BLaER1 treated with 17β-estradiol and CSF1 and Interleukin-3, amounts not matched to agents 10 nM and 100 nM (cell line): ENCODE measurements at regions not wholly inside any gene's neighbourhood (a gene's known extent, or its start where the extent isn't known, plus 50 kb on each side); places are given as distances from the start of the nearest gene placed in this dataset.

Experiments used
- H3K27ac ChIP-seq, 11 experiments: shearing (Covaris generic); formaldehyde crosslinking; 2 replicates each; pipeline ENCODE4 v1.8.1; 2022
- H3K27me3 ChIP-seq, 11 experiments: shearing (Covaris generic); formaldehyde crosslinking; 2 replicates each; pipeline ENCODE4 v1.8.1; 2022
- H3K36me3 ChIP-seq, 11 experiments: shearing (Covaris generic); formaldehyde crosslinking; 2 replicates each; pipeline ENCODE4 v1.8.1; 2022
- H3K4me1 ChIP-seq, 10 experiments: shearing (Covaris generic); formaldehyde crosslinking; 2 replicates each; pipeline ENCODE4 v1.8.1; 2022
- H3K4me2 ChIP-seq, 11 experiments: shearing (Covaris generic); formaldehyde crosslinking; 2 replicates each; pipeline ENCODE4 v1.8.1; 2022
- H3K4me3 ChIP-seq, 10 experiments: shearing (Covaris generic); formaldehyde crosslinking; 2 replicates each; pipeline ENCODE4 v1.8.1; 2022
- H3K9ac ChIP-seq, 11 experiments: shearing (Covaris generic); formaldehyde crosslinking; 2 replicates each; pipeline ENCODE4 v1.8.1; 2022
- H3K9me3 ChIP-seq, 11 experiments: shearing (Covaris generic); formaldehyde crosslinking; replicated peaks in 1 of 11; 2 replicates each; pipeline ENCODE4 v1.8.1; 2022
- H4K20me1 ChIP-seq, 11 experiments: shearing (Covaris generic); formaldehyde crosslinking; 2 replicates each; pipeline ENCODE4 v1.8.1; 2022
- Cebpa-rat ChIP-seq, 11 experiments: shearing (Covaris generic); IDR thresholded peaks; 2 replicates each; pipeline ENCODE4 v1.8.1; 2022

DNA sequence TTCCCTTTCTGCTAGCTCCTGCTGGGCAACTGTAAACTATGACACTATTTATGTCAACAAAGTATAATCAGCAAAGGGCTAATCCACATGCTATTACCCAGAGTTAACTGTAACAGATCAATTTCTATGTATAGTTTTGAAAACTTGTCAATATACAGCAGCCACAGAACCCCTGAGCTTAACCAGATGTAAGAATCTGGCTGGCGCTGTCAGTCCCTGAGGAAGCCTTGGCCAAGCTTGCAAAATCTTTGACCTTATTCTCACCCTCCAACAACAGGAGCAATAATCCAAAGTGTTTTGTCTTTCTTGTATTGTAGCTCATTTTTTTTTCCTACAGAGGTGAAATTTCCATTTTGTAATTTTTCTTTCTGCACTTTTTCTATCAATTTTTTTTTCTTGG lies 1230.1 kb upstream of the SLC10A2 start:
- no peaks in the 10 kb centered on the region for H4K20me1 ChIP-seq
- H3K9ac ChIP-seq: no peak overlapping the region
- H3K4me2 ChIP-seq: peak overlapping the region in 7 of 11 experiments; percentile 52 to 78 (median 60); a peak in 14 of 22 replicates
- no peaks in the 10 kb centered on the region for H3K27me3 ChIP-seq
- H3K4me1 ChIP-seq: peaks cover 6 to 49% (median 40%) of the 10 kb centered on the region in 10 experiments; a peak in 18 of 20 replicates
- H3K36me3 ChIP-seq: no peaks in the 10 kb centered on the region
- no peaks in the 10 kb centered on the region for H3K9me3 ChIP-seq
- H3K27ac ChIP-seq: peak overlapping the region in 1 of 11 experiments; percentile 7; a peak in 1 of 22 replicates
- H3K4me3 ChIP-seq: no peak overlapping the region
- TF ChIP-seq Cebpa-rat (IDR thresholded peaks at IDR 0.05): no peak

- Histone ChIP-seq H3K27ac (0 out of 22 replicates have a peak overlapping the region, but pooled peaks of 1 of the 11 experiments have one; percentile 10), H3K4me2 (peak overlapping the region in 9 of 11 experiments; percentile 6 to 78 (median 55); a peak in 17 of 22 replicates)
Measured at GRCh38 chr13:104295537-104295936, 1229.3 kb upstream of the SLC10A2 start.

DNA sequence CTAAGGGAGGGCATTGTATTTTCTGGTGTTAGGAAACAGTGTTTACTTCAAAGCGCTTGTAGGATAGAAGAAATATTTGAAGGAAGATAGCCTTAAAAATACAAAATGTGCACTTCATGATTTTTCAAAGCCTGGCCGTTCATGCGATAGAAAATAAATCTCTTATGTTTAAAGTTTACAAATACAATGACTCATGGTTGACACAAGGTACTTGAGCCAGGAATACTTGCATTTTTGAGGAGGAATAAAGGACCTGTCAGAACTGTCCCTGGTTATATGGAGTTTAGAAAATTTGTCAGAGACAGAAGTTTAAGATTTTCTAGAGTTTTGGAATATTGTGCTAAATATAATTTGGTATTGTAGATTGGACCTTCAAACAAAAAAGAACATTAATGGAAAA lies 1223.2 kb upstream of the SLC10A2 start:
- Histone ChIP-seq H3K9ac (no peak overlapping the region), H4K20me1 (no peaks in the 10 kb centered on the region), H3K36me3 (no peaks in the 10 kb centered on the region), H3K9me3 (no peaks in the 10 kb centered on the region), H3K4me3 (no peak overlapping the region), H3K27me3 (no peaks in the 10 kb centered on the region), H3K4me1 (peaks cover 0 to 32% (median 19%) of the 10 kb centered on the region in 10 experiments; a peak in 14 of 20 replicates), H3K4me2 (no peak overlapping the region), H3K27ac (no peak overlapping the region)
- TF ChIP-seq Cebpa-rat (IDR thresholded peaks at IDR 0.05): no peak

More at GRCh38 chr13:104295537-104295936, 1229.3 kb upstream of the SLC10A2 start:
- Histone ChIP-seq H3K9ac (no peak overlapping the region), H3K27me3 (no peaks in the 10 kb centered on the region), H3K36me3 (no peaks in the 10 kb centered on the region), H4K20me1 (no peaks in the 10 kb centered on the region), H3K9me3 (no peaks in the 10 kb centered on the region), H3K4me3 (peak overlapping the region in 1 of 10 experiments; percentile 4; a peak in 1 of 20 replicates), H3K4me1 (peaks cover 6 to 49% (median 40%) of the 10 kb centered on the region in 10 experiments; a peak in 18 of 20 replicates)
- TF ChIP-seq Cebpa-rat (IDR thresholded peaks at IDR 0.05): no peak

GRCh38 chr13:104288496-104288895 lies 1222.3 kb upstream of the SLC10A2 start:
- Histone ChIP-seq H3K9ac (no peak overlapping the region), H3K4me1 (peaks cover 0 to 23% (median 11%) of the 10 kb centered on the region in 10 experiments; a peak in 9 of 20 replicates), H3K36me3 (no peaks in the 10 kb centered on the region), H3K27ac (no peak overlapping the region), H3K4me3 (no peak overlapping the region), H3K9me3 (no peaks in the 10 kb centered on the region), H3K4me2 (no peak overlapping the region), H4K20me1 (no peaks in the 10 kb centered on the region), H3K27me3 (no peaks in the 10 kb centered on the region)
- no peak for TF ChIP-seq Cebpa-rat (IDR thresholded peaks at IDR 0.05)

DNA sequence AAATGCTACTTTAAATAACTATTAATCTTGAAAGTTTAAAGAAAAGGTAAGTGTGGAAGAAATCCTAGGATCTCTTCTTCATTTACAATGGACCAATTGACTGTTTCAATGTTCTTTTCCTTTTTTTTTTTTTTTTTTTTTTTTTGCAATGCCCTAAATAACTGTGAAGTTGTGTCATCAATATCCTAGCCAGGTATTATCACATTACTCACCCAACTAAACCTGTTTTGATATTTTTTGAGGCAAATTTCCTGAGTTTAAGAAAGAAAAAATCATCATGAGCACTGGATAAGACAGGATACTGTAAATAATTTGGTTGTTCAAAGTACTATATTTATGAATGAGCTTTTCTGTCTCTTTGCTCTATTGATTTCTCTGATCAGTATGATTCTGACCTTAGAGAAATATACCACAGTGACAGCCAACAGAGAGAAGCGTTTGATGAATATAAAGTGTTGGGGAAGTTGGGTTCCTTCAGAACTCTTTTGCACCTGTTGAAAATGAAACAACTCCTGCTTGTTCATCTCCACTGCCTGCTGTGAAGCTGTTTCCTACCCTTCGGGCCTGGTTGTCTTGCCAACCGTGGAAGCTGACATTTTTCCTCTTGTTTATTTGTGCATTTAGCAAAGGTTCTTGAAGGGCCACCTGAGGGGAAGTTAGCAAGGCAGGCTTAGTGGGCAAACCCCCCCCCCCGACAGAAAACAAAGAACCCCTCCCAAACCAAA lies 1220.5 kb upstream of the SLC10A2 start:
- H3K4me2 ChIP-seq: peak overlapping the region in 7 of 11 experiments; percentile 23 to 67 (median 43); a peak in 12 of 22 replicates
- H3K9ac ChIP-seq: no peak overlapping the region
- TF ChIP-seq Cebpa-rat (IDR thresholded peaks at IDR 0.05): no peak
- H3K36me3 ChIP-seq: no peaks in the 10 kb centered on the region
- no peaks in the 10 kb centered on the region for H3K9me3 ChIP-seq
- H3K27ac ChIP-seq: no peak overlapping the region
- no peaks in the 10 kb centered on the region for H3K27me3 ChIP-seq
- H4K20me1 ChIP-seq: no peaks in the 10 kb centered on the region
- H3K4me1 ChIP-seq: peaks cover 0 to 17% (median 7%) of the 10 kb centered on the region in 10 experiments; a peak in 9 of 20 replicates
- H3K4me3 ChIP-seq: no peak overlapping the region

- no peak for TF ChIP-seq Cebpa-rat (IDR thresholded peaks at IDR 0.05)
- Histone ChIP-seq H3K9ac (no peak overlapping the region), H3K4me1 (peaks cover 0 to 10% (median 3%) of the 10 kb centered on the region in 10 experiments; a peak in 9 of 20 replicates), H3K27ac (no peak overlapping the region), H3K27me3 (no peaks in the 10 kb centered on the region), H4K20me1 (no peaks in the 10 kb centered on the region), H3K4me3 (no peak overlapping the region), H3K36me3 (no peaks in the 10 kb centered on the region), H3K9me3 (peaks cover 0 to 7% (median 6%) of the 10 kb centered on the region in 11 experiments; a peak in 12 of 22 replicates), H3K4me2 (no peak overlapping the region)
Measured at GRCh38 chr13:104281910-104282309, 1215.7 kb upstream of the SLC10A2 start.

DNA sequence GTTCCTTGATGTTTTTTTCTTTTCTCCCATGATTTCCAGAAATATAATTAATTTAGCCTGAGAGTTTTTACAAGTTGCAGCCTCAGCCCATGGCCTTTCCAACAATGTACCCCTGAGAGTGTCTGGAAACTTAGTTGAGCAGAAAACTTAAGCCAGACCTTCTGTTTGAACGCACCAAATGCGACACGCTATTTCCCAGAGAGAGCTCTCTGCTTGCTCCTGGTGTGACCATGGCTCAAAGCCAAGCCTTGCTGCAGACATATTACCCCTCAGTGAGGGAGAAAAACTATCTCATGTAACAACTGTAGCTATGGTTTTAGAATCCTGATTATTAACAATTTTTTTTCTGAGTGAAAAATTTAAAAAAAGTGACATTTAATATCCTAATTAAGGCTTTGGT lies 1204.5 kb upstream of the SLC10A2 start:
- Histone ChIP-seq H3K9me3 (no peaks in the 10 kb centered on the region), H3K27ac (no peak overlapping the region), H3K4me3 (no peak overlapping the region), H3K4me2 (no peak overlapping the region), H4K20me1 (no peaks in the 10 kb centered on the region), H3K9ac (no peak overlapping the region), H3K27me3 (no peaks in the 10 kb centered on the region), H3K4me1 (no peaks in the 10 kb centered on the region), H3K36me3 (no peaks in the 10 kb centered on the region)
- TF ChIP-seq Cebpa-rat (IDR thresholded peaks at IDR 0.05): no peak

DNA sequence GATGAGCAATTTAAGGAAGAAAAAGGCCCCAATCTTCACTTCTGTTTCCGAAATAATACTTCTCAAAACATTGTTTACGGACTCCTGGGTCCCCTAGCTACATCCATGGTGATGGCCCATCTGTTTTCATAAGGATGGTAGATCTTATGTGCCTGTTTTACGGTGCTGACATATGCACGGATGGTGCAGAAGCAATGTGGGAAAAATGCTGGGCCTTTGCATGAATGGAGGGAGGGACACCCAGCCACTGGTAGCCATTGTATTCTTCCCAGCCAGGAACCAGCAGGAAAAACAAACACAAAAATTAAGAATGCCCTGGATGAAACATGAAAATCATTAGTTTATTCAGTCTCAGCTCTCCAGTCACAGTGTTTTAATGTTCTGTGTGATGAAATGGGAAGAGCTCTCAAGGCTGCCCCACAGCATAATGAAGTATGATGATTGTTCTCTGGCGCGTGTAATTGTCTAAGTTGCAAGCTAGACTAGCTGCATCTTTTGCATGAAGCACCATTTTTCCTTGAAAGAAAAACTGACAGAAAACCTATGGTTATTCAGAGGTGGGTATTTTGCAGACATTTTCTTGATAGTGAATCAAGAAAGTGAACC lies 1201.1 kb upstream of the SLC10A2 start:
- no peaks in the 10 kb centered on the region for H3K9me3 ChIP-seq
- H3K9ac ChIP-seq: no peak overlapping the region
- H3K4me1 ChIP-seq: no peaks in the 10 kb centered on the region
- H3K36me3 ChIP-seq: no peaks in the 10 kb centered on the region
- H4K20me1 ChIP-seq: no peaks in the 10 kb centered on the region
- H3K4me3 ChIP-seq: no peak overlapping the region
- no peaks in the 10 kb centered on the region for H3K27me3 ChIP-seq
- H3K27ac ChIP-seq: no peak overlapping the region
- no peak for TF ChIP-seq Cebpa-rat (IDR thresholded peaks at IDR 0.05)
- no peak overlapping the region for H3K4me2 ChIP-seq

- Histone ChIP-seq H3K4me1 (no peaks in the 10 kb centered on the region), H3K36me3 (no peaks in the 10 kb centered on the region), H4K20me1 (no peaks in the 10 kb centered on the region), H3K4me3 (no peak overlapping the region), H3K9me3 (no peaks in the 10 kb centered on the region), H3K9ac (no peak overlapping the region), H3K27ac (no peak overlapping the region), H3K4me2 (no peak overlapping the region), H3K27me3 (no peaks in the 10 kb centered on the region)
- no peak for TF ChIP-seq Cebpa-rat (IDR thresholded peaks at IDR 0.05)
Measured at GRCh38 chr13:104256701-104257100, 1190.5 kb upstream of the SLC10A2 start.
